GM18507 (cell line): ENCODE measurements at regions not wholly inside any gene's neighbourhood (a gene's known extent, or its start where the extent isn't known, plus 50 kb on each side); places are given as distances from the start of the nearest gene placed in this dataset.

Experiments
- DNase-seq: peaks from one replicate; pipeline ENCODE4 v3.0.0; 2011; ENCODE audit warnings: low read depth; ENCODE audit not compliant: insufficient read length; ENCODE audit errors: extremely low spot score
- FAIRE-seq: peaks from 2 replicates; lab custom pipeline; 2011; peaks lifted over from hg19 to GRCh38; lab: Jason Lieb, UNC

- DNase-seq (no peak), FAIRE-seq (no peak)
These were observed 170.4 kb downstream of the ZDHHC21 start for GRCh38 chr9:14522627-14523379.

- FAIRE-seq (no peak), DNase-seq (no peak)
These were observed 172.9 kb downstream of the ZDHHC21 start for GRCh38 chr9:14520341-14520740.

- FAIRE-seq (no peak), DNase-seq (no peak)
These were observed 175.9 kb downstream of the ZDHHC21 start for GRCh38 chr9:14517154-14517906.

- FAIRE-seq (no peak), DNase-seq (no peak)
These were observed 176.6 kb downstream of the ZDHHC21 start for GRCh38 chr9:14516656-14517055.

- no peak for DNase-seq
- FAIRE-seq: no peak
These were observed 177.5 kb downstream of the ZDHHC21 start for GRCh38 chr9:14515571-14516198.

- DNase-seq (no peak), FAIRE-seq (no peak)
These were observed 178.2 kb downstream of the ZDHHC21 start for GRCh38 chr9:14515049-14515448.

GRCh38 chr9:14512942-14513341 lies 180.3 kb downstream of the ZDHHC21 start:
- DNase-seq (no peak), FAIRE-seq (no peak)

GRCh38 chr9:14511452-14511851 lies 181.8 kb downstream of the ZDHHC21 start:
- FAIRE-seq: no peak
- DNase-seq: no peak

GRCh38 chr9:14508884-14509283 lies 184.3 kb downstream of the ZDHHC21 start:
- no peak for FAIRE-seq
- no peak for DNase-seq

- DNase-seq: no peak
- FAIRE-seq: no peak
These were observed 187.4 kb upstream of the NFIB start for GRCh38 chr9:14501366-14501765.

GRCh38 chr9:14500705-14501104 lies 186.8 kb upstream of the NFIB start:
- no peak for DNase-seq
- FAIRE-seq: no peak

GRCh38 chr9:14499976-14500375 lies 186.0 kb upstream of the NFIB start:
- FAIRE-seq: no peak

GRCh38 chr9:14498824-14499223 lies 184.9 kb upstream of the NFIB start:
- FAIRE-seq: no peak

More at GRCh38 chr9:14499976-14500375, 186.0 kb upstream of the NFIB start:
- no peak for DNase-seq

GRCh38 chr9:14497476-14497875 lies 183.5 kb upstream of the NFIB start:
- FAIRE-seq: no peak

More at GRCh38 chr9:14498824-14499223, 184.9 kb upstream of the NFIB start:
- no peak for DNase-seq

GRCh38 chr9:14488421-14489190 lies 174.7 kb upstream of the NFIB start:
- DNase-seq: no peak
- no peak for FAIRE-seq

More at GRCh38 chr9:14497476-14497875, 183.5 kb upstream of the NFIB start:
- no peak for DNase-seq

- no peak for FAIRE-seq
These were observed 173.7 kb upstream of the NFIB start for GRCh38 chr9:14487547-14488185.

GRCh38 chr9:14485366-14485765 lies 171.4 kb upstream of the NFIB start:
- FAIRE-seq: no peak
- no peak for DNase-seq

More at GRCh38 chr9:14487547-14488185, 173.7 kb upstream of the NFIB start:
- DNase-seq: no peak

- no peak for FAIRE-seq
- no peak for DNase-seq
These were observed 168.9 kb upstream of the NFIB start for GRCh38 chr9:14482856-14483255.

- no peak for DNase-seq
- no peak for FAIRE-seq
These were observed 166.6 kb upstream of the NFIB start for GRCh38 chr9:14480526-14480925.
